ENCODE measurements at regions not wholly inside any gene's neighbourhood (a gene's known extent, or its start where the extent isn't known, plus 50 kb on each side); places are given as distances from the start of the nearest gene placed in this dataset.

GRCh38 chr1:112317611-112318062 lies 78.4 kb upstream of the CTTNBP2NL start:
- DNase-seq (ENCODE audit: low read depth), result no peak

DNA sequence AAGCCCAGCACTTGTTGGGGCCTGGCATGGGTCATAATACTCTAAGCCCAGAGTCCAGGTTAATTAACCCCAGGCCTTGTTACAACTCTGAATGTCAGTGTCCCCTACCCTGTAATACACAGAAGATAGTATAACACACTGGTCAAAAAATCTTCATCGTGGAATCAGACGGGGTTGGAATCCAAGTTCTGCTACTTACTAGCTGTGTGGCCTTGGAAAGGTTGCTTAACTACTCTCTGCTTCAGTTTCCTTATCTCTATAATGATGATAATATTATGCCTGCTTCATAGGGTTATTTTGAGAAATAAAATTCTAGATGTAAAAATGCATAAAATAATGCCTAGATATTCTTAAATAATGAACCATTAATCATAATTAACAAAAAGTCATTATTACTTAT lies 77.8 kb upstream of the CTTNBP2NL start:
- DNase-seq (ENCODE audit: low read depth), result no peak

GRCh38 chr1:112318698-112319370 lies 77.2 kb upstream of the CTTNBP2NL start:
- DNase-seq (ENCODE audit: low read depth), result no peak

DNA sequence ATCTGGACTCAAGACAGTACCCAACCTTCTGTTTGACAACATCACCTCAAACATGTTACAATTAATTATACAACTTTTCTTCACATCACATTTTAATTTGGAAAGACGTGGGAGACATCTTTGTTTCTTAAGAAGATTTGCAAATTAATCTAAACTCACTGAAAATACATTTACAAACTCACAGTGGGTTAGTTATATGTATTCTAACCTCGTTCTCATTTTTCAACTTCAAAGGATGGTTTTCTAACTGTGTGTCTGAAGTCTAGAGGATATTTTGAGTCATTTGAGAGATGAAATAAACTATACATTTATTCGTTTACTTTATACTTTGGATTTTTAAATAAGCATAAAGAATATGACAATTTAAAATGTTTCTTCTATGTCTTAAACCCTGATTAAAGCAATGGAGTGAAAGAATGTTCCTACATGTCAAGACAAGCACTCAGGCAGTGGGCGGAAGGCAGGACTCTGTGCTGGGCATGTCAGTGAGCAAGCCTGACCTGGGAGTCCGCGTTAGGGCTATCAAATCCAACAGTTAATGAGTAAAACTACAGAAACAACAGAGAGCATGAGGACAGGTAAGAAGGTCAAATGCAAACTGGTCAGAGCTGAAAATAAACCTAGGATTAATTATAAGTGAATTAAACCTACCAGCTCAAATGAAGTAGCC lies 76.5 kb upstream of the CTTNBP2NL start:
- DNase-seq (ENCODE audit: low read depth), result no peak

DNA sequence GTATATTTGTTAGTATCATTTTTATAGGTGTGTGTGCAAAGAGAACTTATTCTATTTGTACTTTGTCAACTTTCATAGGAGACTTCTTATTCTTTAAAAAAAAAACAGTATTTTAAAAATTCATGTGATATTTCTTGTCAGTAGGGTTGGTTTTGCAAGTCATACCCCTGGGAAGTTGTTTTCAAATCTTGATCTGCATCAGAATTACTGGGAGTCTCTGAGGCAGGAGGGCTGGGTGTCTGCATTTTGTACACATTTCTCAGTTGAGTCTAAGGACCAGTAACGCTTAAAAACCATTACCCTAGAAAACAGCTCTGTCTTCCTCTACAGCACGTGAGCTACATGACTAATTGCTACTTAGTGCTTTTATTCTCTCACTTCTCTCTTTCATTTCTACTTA lies 76.0 kb upstream of the CTTNBP2NL start:
- DNase-seq (ENCODE audit: low read depth), result no peak

GRCh38 chr1:112322018-112322417 lies 74.0 kb upstream of the CTTNBP2NL start:
- DNase-seq (ENCODE audit: low read depth), result no peak

DNA sequence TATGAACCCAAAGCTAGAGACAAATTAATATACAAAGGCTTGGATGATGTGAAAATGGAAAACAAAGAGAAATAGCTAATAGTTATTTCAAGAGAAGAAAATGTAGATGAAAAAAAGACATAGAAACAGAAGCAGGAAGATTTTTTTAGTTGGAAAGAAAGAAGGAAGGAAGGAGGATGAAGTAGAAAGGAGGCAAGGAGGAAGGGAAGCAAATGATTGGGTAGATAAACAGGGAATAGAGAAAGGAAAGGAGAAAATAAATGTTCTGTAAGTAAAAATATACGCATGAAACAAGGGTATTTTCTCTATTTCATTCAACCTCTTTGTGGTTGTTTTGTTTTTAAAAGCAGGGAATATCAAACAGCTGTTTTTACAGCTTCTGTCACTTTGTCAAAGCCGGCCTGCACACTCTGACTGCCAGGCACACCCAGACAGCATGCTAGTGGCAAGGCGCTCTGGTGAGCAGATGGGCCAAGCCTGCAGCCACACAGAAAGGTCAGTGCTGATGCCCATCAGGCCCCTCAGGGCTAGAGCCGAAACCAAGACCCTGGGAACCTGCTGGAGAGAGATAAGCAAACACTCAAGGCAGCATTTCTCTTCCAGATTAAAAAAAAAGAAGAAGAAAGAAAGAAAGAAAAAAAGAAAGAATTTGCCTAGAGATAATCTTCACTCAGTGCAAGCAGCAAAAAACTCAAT lies 72.9 kb upstream of the CTTNBP2NL start:
- no peak for DNase-seq (ENCODE audit: low read depth)

GRCh38 chr1:112325504-112325903 lies 70.5 kb upstream of the CTTNBP2NL start:
- DNase-seq (ENCODE audit: low read depth), result no peak

DNA sequence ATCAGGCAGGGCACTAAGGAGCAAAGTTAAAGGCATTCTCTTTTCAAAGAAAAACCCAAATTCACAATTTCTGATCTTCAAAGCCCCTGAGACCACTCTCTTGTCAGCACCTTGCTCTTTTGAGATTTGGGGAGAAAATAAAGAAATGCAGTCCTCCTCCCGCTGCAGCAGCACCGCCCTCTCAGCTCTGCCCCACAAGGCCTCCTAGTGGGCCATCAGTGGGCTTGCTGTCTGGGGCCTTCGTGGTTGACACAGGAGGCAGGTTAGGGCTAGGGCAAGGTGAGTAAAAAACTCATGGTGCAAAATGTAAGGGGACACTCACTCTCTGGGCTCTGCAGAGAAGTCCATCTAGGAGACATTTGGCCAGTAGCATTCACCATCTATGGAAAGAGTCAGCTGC lies 67.4 kb upstream of the CTTNBP2NL start:
- DNase-seq (ENCODE audit: low read depth), result no peak

- no peak for DNase-seq (ENCODE audit: low read depth)
These were observed 63.6 kb upstream of the CTTNBP2NL start for GRCh38 chr1:112332176-112333150.

- no peak for DNase-seq (ENCODE audit: low read depth)
These were observed 60.7 kb upstream of the CTTNBP2NL start for GRCh38 chr1:112335351-112335750.

DNA sequence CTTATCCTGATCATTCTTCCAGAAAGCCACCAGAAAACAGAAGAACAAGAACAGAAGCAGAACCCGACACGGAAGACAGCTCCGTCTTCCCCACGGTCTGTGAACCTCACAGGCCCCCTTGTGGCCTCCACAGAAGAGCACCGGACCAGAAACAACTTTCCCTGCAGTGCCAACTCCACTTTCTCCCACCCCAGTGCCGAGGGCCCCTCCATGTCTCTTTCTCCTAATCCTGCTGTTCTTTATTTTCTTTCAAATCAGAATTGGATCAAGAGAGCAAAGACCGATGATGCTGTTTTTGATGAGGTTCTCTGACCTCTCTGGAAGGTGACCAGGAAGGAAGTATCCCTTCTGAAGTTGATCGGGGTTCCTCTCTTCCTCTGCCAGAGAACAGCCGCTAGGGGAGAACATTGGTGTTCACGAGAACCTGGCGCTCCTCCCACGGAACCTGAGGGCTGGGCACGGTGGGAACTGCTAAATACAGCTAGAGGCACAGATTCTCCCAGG lies 58.9 kb upstream of the CTTNBP2NL start:
- DNase-seq (ENCODE audit: low read depth), result no peak

DNA sequence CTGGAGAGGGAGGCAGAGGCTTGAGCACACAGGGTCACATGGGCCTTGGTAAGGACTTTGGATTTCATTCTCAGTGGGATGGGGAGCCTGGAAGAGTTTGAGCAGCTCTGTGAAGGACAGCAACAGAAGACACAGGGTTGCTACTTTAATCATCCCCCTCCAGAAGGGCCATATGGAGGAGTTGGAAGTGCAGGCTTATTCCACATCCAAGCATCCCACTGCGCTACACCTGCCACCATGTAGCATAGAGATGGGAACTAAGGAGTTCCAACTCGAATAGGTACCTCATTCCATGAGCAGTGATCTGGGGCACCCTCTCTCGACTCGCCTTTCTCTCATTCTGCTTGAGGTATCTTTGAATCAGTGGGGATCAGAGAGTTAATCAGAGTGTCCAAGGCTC lies 54.0 kb upstream of the CTTNBP2NL start:
- no peak for DNase-seq (ENCODE audit: low read depth)

DNA sequence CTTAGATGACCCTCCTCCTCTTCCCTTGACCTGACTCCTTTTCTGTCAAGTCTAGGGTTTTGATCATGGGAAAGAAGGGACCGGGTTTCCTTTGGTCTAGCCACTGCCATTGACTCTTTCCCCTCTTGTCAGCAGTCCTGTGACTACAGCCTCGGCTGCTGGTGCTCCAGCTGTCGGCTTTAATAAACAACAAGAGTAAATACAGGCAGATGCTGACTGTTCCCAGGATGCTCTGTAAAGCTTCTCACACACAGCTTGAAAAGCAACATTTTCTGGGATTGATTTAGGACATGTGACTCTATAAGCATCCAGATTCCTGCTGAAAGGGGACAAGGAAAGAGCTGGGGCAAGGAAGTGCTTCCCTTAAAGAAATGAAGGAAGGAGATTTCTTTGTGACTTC lies 53.5 kb upstream of the CTTNBP2NL start:
- no peak for DNase-seq (ENCODE audit: low read depth)

- DNase-seq (ENCODE audit: low read depth), result no peak
These were observed 51.1 kb upstream of the CTTNBP2NL start for GRCh38 chr1:112344754-112345423.

Measured in T follicular helper cell (primary cell).